ENCODE measurements at regions not wholly inside any gene's neighbourhood (a gene's known extent, or its start where the extent isn't known, plus 50 kb on each side); places are given as distances from the start of the nearest gene placed in this dataset.

- no peak for FAIRE-seq
Observed at GRCh38 chr9:12166518-12166917, 526.7 kb upstream of the TYRP1 start.

- FAIRE-seq, result no peak
Observed at GRCh38 chr9:12170456-12170855, 522.7 kb upstream of the TYRP1 start.

GRCh38 chr9:12178634-12179033 is 514.6 kb upstream of the TYRP1 start:
- no peak for FAIRE-seq

- FAIRE-seq, result no peak
Observed at GRCh38 chr9:12182806-12183205, 510.4 kb upstream of the TYRP1 start.

- FAIRE-seq, result no peak
Observed at GRCh38 chr9:12183321-12183720, 509.9 kb upstream of the TYRP1 start.

GRCh38 chr9:12185856-12186255 is 507.3 kb upstream of the TYRP1 start:
- no peak for FAIRE-seq

GRCh38 chr9:12191630-12192029 is 501.6 kb upstream of the TYRP1 start:
- no peak for FAIRE-seq

- no peak for FAIRE-seq
Observed at GRCh38 chr9:12194731-12195130, 498.5 kb upstream of the TYRP1 start.

- FAIRE-seq, result no peak
Observed at GRCh38 chr9:12195456-12195855, 497.7 kb upstream of the TYRP1 start.

- FAIRE-seq, result no peak
Observed at GRCh38 chr9:12204512-12204911, 488.7 kb upstream of the TYRP1 start.

GRCh38 chr9:12212860-12213259 is 480.3 kb upstream of the TYRP1 start:
- no peak for FAIRE-seq

- no peak for FAIRE-seq
Observed at GRCh38 chr9:12221470-12221869, 471.7 kb upstream of the TYRP1 start.

GRCh38 chr9:12224449-12224848 is 468.7 kb upstream of the TYRP1 start:
- FAIRE-seq, result no peak

- FAIRE-seq, result no peak
Observed at GRCh38 chr9:12230708-12231107, 462.5 kb upstream of the TYRP1 start.

GRCh38 chr9:12231832-12232231 is 461.4 kb upstream of the TYRP1 start:
- no peak for FAIRE-seq

GRCh38 chr9:12232836-12233235 is 460.3 kb upstream of the TYRP1 start:
- FAIRE-seq, result no peak

- no peak for FAIRE-seq
Observed at GRCh38 chr9:12253941-12254340, 439.2 kb upstream of the TYRP1 start.

- FAIRE-seq, result no peak
Observed at GRCh38 chr9:12266758-12267157, 426.4 kb upstream of the TYRP1 start.

- no peak for FAIRE-seq
Observed at GRCh38 chr9:12271421-12271891, 421.7 kb upstream of the TYRP1 start.

GRCh38 chr9:12272471-12273120 is 420.6 kb upstream of the TYRP1 start:
- FAIRE-seq, result no peak

- no peak for FAIRE-seq
Observed at GRCh38 chr9:12274577-12274976, 418.6 kb upstream of the TYRP1 start.

GRCh38 chr9:12276505-12276904 is 416.7 kb upstream of the TYRP1 start:
- FAIRE-seq, result no peak

- FAIRE-seq, result no peak
Observed at GRCh38 chr9:12289711-12290110, 403.5 kb upstream of the TYRP1 start.

- no peak for FAIRE-seq
Observed at GRCh38 chr9:12290166-12290869, 402.9 kb upstream of the TYRP1 start.

GRCh38 chr9:12305211-12305610 is 388.0 kb upstream of the TYRP1 start:
- no peak for FAIRE-seq
